GM12872 (cell line): ENCODE measurements at regions not wholly inside any gene's neighbourhood (a gene's known extent, or its start where the extent isn't known, plus 50 kb on each side); places are given as distances from the start of the nearest gene placed in this dataset.

Experiments
- CTCF ChIP-seq: IDR thresholded peaks from 3 replicates; pipeline ENCODE4 v1.5.1; 2011; ENCODE audit warnings: low read depth, mild to moderate bottlenecking, low read length, moderate library complexity; ENCODE audit not compliant: insufficient read depth

DNA sequence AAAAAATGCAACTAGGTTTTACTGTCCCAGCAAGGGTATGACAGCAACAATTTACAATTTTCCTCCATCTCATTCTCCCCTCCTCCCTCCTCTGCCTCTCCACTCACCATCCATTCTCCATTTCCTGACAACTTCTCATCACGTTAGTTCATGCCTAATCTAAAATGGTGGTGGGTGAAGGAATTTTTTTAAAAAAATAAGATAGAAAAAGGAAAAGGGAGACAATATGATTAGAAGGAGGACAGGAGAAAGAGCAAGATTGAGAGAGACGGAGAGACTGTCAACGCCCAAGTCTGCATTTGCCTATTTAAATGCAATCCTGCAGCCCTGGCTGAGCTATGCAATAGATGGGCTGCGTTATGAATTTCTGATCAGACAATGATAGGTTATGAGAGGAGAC is 380.7 kb upstream of the PSMD7 start:
- no peak for TF ChIP-seq CTCF

- TF ChIP-seq CTCF, result no peak
Observed at GRCh38 chr16:73915140-73915539, 381.5 kb upstream of the PSMD7 start.

DNA sequence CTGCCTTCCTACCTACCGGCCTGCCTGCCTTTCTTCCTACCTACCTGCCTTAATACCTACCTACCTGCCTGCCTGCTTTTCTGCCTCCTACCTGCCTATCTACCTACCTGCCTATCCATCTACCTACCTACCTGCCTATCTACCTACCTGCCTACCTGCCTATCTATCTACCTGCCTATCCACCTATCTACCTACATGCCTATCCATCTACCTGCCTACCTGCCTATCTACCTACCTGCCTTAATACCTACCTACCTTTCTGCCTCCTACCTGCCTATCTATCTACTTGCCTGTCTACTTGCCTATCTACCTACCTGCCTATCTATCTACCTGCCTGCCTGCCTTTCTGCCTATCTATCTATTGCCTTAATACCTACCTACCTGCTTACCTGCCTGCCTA is 383.8 kb upstream of the PSMD7 start:
- no peak for TF ChIP-seq CTCF

DNA sequence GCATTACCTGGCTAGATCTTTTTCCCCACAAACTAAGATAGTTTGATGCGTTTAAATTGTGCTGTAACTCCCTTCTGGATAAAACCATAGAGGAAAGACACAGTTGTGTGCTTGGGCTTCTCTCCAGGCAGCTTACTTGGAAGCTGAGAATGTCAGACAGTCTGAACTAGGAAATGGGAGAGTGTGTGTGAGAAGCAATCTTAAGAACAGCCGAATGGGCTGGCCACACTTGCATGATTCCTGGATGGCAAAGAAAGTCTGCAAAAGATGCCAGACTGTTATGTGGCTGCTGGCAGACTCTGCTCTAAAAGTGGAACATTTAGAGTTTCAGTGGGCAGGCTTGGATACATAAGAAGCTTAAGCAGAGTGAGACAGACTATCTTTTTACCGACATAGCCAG is 384.3 kb upstream of the PSMD7 start:
- TF ChIP-seq CTCF, result no peak

DNA sequence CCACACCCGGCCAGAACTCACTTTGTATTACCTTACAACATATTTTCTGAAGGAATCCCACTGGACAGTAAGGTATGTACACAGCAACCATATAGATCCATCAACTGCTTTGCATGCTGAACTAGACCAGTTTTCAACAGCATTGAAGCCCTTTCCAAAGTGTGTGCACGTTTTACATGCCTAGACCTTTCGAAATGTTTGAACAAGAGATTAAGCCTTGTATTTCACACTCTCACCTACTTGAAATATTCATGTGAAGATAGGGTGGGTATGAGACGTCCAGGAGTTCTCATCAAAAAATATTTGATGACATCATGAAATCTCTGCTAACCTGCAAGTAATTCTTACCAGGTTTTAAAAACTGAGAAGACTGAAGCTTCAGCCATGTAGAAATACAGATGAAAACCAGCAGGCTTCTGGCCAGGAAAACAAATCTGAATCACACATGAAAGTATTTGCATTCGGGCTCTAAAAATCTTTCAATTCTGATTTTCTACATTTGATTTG is 387.0 kb upstream of the PSMD7 start:
- no peak for TF ChIP-seq CTCF

DNA sequence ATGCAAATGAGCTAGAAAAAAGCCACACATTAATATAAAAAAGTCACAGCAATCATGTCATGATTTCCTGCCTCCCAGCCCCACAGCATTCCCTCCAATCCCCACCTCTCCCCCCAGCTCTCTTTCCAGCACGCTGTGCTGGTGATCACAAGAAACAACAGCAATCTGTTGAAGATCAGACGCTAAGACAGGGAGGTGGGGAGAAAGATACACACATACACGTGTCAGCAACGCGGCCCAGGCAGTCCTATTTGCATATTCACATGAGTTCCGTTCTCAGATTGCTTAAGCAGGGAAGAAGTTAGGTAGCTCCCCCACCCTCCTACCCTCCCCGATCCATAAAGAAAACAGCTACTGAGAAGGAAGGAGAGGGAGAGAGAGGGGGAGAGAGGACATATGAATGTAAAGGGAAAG is 405.5 kb upstream of the PSMD7 start:
- no peak for TF ChIP-seq CTCF

DNA sequence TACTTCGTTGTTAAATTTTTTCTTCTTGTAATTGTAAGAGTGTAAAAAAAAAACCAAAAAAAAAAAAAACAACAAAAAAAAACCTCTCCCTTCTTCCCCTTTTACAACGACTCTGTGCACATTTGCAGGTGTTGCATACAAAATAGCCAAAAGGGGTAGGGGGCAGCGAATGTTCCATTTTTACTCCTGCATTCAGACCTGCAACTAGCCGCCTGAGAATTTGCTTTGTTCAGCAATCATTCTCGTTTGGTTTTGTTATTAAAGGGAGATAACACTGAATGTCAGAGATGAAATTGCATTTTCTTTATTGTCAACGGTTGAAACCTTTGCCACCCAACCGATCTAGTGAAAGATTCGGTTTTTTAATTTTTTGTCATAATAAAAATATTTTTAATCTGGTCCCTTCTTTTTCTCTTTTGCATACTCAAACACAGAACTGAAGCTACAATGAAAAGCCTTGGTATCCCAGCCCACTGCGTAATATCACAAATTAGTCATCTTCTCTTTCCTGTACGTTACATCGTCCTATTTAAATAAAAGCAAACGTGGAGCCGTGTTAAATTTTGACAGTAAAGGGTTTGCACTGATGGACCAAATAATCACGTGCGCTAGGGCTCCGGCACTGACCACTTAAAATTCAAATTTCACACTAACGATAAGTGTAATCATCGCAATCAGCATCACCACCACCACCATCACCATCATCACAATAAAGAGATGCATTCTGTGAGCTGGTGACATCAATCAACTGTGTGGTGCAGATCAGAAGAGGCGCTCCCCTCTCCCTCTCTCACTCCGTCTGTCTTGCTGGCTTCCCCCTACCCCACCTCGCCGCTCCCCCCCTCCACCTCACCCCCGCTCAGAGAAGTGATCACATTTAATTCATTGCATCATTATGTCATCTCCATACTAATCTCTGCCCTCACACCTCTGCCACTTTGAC is 406.2 kb upstream of the PSMD7 start:
- no peak for TF ChIP-seq CTCF
